IMR-90 (cell line): ENCODE measurements at regions not wholly inside any gene's neighbourhood (a gene's known extent, or its start where the extent isn't known, plus 50 kb on each side); places are given as distances from the start of the nearest gene placed in this dataset.

ENCODE experiments used
- BHLHE40 ChIP-seq: fragments of 150-350 bp; IDR thresholded peaks from 2 replicates; pipeline ENCODE4 v1.6.1; 2016; ENCODE audit warnings: mild to moderate bottlenecking, low read depth, low read length
- CTCF ChIP-seq: conservative IDR thresholded peaks from 2 replicates; pipeline ENCODE4 v1.5.1; 2012; ENCODE audit warnings: mild to moderate bottlenecking, low read depth, low read length, improper control_type of control experiment

GRCh38 chr2:51707625-51708024, 675.7 kb upstream of the NRXN1 start:
- no peak for TF ChIP-seq CTCF
- no peak for TF ChIP-seq BHLHE40
